A172 (cell line): ENCODE measurements at regions not wholly inside any gene's neighbourhood (a gene's known extent, or its start where the extent isn't known, plus 50 kb on each side); places are given as distances from the start of the nearest gene placed in this dataset.
"Not testable (repeated sequence)": the region's sequence is repeated elsewhere in the genome, so short reads cannot be mapped to it uniquely, and the experiment has no call there.

Source experiments
- DNase-seq: peaks from one replicate; pipeline ENCODE4 v3.0.0-alpha.2; 2015; ENCODE audit warnings: low spot score

- DNase-seq = no peak
These were observed 839.9 kb upstream of the MGAT4C start for GRCh38 chr12:87096082-87096585.

DNA sequence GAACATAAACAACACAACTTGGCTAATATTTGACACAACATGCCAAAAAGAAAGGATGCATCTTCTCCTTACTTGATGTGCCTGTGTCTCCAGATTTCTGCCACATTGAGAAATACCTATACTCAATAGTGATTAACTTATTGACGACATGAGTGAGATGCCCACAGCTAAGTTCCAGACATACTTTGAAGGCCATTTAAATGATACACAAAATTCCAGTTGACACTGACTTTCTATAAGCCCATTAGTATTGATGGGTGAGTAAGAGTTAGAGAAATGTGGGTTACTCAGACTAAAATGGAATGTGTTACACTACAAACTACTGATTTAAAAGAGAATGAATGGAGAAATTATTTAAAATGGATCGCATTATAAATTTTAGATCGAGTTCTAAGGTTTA is 838.2 kb upstream of the MGAT4C start:
- no peak for DNase-seq

DNA sequence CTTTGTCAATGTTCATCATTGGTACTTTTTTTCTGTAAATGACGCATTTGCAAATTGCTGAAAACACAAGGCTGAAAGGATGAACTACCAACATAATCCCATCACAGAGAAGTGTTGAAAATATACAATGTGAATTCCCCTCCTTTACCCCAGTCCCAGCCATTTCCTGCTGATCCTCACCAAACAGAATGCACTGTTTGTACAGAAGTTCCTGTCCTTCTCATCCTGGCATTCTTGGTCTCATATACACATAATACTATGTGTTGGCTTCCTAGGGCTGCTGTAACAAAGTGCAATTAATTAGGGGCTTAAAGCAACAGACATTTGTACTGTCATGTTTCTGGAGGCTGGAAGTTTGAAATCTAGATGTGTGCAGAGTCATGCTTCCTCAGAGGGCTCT is 836.2 kb upstream of the MGAT4C start:
- no peak for DNase-seq

GRCh38 chr12:87086118-87086891 is 830.1 kb upstream of the MGAT4C start:
- DNase-seq = peak; percentile 0

DNA sequence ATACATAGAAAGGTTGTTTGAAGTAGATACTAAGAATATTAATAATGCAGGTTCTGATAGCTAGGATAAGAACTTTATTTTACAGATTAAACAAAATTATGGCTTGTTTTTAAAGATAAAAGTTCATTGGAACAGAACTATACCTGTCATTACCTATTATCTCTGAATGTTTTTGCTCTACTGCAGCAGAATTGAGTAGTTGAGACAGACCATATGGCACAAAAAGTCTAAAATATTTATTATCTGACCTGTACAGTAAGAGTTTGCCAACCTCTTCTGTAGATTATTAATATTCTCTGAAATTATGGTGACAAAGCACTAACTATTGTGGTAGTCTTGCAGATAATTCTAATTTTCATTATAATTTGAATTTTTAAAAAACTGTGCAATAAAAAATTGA is 829.1 kb upstream of the MGAT4C start:
- no peak for DNase-seq

- DNase-seq = no peak
These were observed 826.6 kb upstream of the MGAT4C start for GRCh38 chr12:87082756-87083155.

DNA sequence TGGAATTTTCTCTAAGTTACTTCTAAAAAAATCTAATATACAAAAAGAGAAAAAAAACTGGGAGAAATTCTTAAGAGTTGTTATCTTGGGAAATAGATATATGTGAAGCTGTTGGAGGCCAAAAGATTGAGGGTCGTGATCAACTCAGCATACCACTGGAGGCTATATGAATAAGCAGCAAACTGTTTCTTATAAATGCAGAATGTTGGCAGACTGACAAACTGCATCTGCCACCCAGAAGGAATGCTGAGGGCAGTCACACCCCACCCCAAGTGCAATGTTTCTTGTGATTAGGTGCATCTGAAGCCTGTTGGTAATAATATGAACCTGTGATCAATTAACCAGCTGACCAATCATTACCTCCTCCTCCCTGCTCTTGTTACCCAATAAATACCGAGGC is 818.6 kb upstream of the MGAT4C start:
- no peak for DNase-seq

DNA sequence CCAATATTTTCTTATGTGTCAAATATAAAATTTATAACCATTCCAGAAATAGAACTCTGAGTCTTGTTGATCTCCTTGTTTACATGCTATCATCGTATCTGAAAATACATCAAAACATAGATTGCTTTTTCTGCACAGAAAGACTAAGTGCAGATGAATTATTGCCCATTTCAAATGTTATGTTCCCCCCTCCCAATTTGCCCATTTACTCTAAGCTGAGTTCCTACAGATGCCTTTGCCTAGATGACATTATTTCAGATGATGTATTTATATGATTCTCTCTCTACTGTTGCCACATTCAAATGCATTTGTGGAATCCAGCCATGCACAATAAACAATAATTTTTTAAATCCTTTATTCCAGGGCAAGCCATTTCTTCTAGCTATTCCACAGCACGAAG is 810.1 kb upstream of the MGAT4C start:
- DNase-seq = no peak

GRCh38 chr12:87059231-87059630 is 803.0 kb upstream of the MGAT4C start:
- no peak for DNase-seq

GRCh38 chr12:87054226-87054625 is 798.0 kb upstream of the MGAT4C start:
- DNase-seq = no peak

DNA sequence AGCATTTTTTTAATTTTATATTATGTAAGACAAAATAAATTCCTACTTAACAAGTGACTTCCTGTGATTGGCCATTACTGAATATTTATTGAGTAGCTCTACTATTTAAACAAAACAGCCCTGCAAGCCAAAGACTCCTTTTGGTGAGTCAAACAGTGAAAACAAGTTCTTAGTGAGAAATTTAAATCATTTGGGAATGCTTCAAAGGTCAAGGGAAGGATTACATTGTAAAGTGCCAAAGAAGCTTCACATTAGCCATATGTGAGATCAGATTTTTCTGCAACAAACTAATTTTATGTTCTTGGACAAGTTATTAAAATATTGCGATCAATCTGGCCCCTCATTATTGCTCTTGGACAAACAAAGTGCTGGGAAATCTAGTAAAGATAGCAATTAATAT is 795.4 kb upstream of the MGAT4C start:
- DNase-seq = no peak

DNA sequence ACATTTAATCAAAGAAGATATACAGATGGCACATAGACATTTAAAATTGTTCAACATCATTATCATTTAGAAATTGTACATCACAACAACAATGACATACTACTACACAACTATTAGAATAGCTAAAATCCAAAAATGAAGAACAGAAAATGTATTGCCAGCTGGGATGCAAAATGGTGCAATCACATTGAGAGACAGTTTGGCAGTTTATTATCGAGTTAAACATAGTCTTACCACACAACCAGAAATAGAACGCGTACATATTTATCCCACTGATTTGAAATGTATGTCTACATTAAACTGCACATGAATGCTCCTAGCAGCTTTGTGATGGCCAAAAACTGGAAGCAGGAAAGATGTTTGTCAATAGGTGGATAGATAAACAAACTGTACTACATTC is 791.5 kb upstream of the MGAT4C start:
- DNase-seq = no peak

DNA sequence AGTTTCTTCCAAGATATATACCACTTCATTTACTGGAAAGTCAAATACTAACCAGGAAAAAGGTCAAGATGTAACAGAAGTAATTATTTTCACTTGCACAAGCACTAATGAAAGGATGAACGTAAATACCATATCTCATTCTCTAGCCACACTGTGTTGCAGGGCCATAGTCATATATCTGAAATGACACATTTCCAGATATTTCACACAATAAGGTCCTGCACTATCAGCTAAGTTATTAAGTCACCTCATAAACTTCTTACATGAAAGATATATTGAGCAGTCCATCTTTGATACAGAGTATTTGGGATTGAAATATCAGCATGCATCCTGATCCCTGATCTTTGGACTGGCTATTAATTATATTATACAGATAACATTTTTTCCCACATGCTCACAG is 783.3 kb upstream of the MGAT4C start:
- no peak for DNase-seq

- no peak for DNase-seq
These were observed 781.9 kb upstream of the MGAT4C start for GRCh38 chr12:87038098-87038497.

GRCh38 chr12:87025976-87026375 is 769.8 kb upstream of the MGAT4C start:
- DNase-seq = no peak

GRCh38 chr12:87021400-87021799 is 765.2 kb upstream of the MGAT4C start:
- DNase-seq = no peak

GRCh38 chr12:87020071-87020470 is 763.9 kb upstream of the MGAT4C start:
- peak; percentile 1 for DNase-seq

DNA sequence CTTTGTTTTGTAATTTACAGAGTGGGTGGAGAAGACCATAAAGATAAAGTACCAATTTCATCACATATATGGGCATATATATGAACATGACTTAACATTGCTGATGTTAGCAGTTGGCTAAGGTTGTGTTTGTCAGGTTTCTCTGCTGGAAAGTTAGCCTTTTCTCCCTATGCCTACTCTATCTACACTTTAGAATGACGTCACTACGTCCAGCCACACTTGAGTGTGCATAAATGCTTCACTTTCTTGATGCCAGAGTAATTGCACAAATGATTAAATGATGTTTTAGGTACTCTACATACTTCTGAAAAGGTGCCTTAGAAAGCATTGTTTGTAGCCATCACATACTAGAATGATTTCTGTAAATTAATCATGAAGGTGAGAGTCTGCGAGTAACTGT is 759.2 kb upstream of the MGAT4C start:
- no peak for DNase-seq

GRCh38 chr12:87008785-87009384 is 752.7 kb upstream of the MGAT4C start:
- DNase-seq = no peak

DNA sequence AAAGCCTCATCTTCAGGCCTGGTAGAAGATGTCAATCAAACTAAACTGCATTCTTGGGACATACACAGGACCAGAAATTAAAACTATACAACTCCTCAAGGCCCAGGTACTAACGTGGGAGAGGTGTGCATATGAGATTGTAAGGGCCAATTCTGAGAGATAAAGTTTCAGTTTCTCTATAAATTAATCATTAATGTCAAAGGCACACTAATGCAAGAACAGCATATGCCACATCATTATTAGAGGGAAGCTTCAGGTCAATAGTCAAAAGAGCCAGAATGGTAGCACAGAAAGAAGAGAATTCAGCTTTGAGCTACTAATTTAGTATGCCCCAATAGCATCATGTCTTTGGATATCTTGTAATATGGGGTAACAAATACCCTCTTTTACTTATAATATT is 744.9 kb upstream of the MGAT4C start:
- no peak for DNase-seq

DNA sequence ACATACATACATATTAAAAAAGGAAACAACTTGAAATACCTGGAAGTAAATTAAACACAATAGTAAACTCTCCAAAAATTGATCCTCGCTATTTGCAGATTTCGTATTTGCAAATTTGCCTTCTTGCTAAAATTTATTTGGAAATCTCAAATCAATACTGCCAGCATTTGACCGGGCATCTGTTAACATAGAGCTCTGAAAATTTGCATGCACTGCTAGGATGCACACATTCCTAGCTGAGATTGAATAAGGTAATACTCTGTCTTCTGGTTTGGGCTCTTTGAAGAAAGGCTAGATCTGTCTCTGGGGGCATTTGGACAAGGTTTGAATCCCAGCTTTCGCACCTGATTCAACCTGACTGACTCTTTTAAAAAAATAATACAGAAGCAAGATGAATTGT is 729.1 kb upstream of the MGAT4C start:
- DNase-seq = no peak

GRCh38 chr12:86970595-86970994 is 714.4 kb upstream of the MGAT4C start:
- not testable (repeated sequence) for DNase-seq

DNA sequence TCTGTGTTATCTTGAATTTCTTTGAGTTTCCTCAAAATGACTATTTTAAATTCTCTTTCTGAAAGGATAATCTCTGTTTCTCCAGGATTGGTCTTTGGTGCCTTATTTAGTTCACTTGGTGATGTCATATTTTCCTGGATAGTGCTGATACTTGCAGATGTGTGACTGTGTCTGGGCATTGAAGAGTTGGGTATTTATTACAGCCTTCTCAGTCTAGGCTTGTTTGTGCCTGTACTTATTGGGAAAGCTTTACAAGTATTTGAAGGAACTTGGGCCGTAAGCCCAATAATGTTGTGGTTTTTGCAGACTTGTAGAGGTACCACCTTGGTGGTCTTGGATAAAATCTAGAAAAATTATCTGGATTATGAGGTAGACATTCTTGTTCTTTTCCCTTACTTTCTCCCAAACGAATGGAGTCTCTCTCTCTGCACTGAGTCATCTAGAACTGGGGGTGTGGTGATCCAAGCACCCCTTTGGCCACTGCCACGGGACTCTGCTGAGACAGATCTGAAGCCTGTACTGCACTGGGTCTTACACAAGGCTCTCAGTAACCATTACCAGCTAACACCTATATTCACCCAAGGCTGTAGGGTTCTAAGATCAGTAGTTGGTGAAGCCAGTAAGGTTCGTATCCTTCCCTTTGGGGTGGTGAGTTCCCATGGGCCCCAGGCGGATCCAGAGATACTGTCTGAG is 703.7 kb upstream of the MGAT4C start:
- DNase-seq = no peak
